Fibroblast of peridontal ligament (primary cell): ENCODE measurements at regions not wholly inside any gene's neighbourhood (a gene's known extent, or its start where the extent isn't known, plus 50 kb on each side); places are given as distances from the start of the nearest gene placed in this dataset.

ENCODE experiments used
- DNase-seq: peaks from one replicate; pipeline ENCODE4 v3.0.0-alpha.2; 2010; ENCODE audit errors: extremely low read depth

DNA sequence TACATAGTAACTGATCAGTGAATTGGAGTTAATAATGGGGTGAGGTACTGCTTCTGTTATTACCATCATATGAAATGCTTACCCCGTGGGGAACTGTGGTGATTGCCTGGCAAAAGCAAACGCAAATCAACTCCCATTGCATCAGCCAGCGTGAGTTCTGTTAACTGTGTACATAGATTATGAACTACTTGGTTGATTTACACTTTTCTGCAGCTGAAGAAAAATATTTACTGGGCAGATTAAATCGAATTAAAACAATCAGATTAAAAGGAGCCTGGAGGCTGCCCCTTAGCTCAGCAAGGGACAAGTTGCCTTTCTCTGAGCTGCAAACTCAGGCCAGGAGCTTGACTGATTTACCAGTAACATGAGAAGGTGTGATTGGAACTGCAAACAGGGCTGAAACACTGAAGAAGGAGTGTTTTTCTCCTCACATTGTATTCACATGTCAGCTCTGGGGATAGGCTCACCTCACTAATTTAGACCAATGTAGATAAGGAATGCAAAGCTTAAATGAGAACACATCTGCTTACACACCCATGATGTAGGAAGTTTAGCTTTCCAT, 220.1 kb downstream of the OSR1 start:
- DNase-seq: no peak

DNA sequence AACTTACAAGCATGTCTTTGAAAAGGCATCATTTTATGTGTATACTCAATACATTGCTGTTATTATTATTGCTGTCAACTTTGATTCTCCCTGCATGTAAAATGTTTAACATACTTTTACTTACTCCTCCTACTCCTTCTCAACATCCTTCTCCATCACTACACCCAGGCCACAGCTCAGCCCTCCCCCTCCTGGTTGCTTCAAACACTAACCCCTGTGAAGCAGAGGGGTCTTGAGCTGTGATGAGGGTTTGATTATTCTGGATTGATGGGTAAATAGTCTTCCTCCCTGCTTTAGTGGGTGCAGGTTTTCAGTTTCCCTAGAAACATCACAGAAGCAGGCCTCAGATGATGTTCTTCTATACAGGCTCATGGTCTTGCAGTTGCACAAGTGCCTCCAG, 221.0 kb downstream of the OSR1 start:
- no peak for DNase-seq

GRCh38 chr2:19132967-19133366, 225.5 kb downstream of the OSR1 start:
- no peak for DNase-seq

DNA sequence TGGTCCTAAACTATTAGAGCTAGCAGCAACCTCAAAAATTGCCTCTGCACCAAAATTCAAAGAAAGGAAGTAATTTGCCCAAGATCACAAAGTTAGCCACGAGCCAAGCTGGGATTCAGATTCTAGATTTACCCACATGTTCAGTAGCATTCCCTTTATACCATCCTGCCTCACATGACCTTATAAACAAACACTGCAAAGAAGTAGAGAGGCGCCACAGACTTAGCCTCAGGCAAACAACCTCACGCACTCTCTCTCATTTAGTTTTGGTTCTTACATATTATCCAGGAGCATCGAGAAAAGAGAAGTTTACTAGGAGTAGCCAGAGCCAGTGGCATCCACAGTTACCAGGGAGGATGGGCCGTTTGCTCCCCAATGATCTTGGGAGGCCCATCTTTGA, 226.6 kb downstream of the OSR1 start:
- DNase-seq: no peak

GRCh38 chr2:19128148-19128547, 230.3 kb downstream of the OSR1 start:
- no peak for DNase-seq

DNA sequence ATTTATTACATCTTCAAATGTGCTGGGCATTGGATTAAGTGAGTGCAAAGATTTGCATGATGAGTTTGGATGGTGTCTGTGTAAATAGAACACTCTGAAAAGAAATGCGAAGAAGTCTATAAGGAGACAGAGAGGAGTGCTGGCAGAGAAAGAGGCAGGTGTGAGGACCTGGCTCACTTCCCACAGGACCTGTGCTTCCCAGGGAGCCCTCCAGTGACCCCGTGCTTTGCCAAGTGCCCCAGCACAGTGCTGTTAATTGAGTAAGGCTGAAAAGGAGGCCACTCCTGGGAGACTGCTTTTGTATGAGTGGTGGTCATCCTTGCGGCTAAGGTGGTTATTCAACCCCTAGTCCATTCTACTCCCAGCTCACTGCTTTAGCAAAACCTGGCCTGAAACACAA, 230.8 kb downstream of the OSR1 start:
- DNase-seq: no peak

DNA sequence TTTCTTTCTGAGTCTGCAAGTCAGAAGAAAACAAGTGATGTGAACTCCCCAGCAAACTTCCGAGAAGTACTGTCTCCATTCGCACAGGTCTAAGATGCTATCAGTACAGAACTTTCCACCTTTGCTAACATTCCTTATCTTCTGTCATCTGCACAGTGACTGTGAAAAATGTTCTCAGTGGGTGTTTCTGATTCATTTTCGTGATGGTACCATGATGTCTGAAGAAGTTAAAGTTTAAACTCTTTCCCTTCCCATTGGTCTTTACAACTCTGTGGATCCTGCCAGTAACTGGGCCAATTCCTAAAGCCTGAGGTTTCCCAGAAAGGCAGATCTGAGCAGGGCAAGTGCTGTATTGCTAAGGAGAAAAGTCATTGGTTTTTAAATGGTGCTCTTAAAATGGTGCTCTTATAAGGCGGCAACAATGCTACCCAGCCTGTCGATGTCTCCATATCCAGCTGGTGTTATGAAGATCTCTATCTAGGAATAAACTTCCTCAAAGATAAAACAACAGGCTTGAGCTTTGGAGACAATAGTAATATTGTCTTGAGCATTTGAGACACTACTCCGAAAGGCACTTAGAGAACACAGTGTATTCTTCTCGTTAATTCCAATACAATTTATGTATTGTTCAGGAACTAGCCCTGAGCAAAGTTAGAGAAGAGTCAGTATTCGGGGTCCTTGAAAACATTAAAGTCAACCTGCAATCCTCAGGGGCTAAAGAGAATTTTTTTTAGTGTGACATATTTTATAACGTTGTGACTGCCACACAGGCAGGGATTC, 232.3 kb downstream of the OSR1 start:
- no peak for DNase-seq

DNA sequence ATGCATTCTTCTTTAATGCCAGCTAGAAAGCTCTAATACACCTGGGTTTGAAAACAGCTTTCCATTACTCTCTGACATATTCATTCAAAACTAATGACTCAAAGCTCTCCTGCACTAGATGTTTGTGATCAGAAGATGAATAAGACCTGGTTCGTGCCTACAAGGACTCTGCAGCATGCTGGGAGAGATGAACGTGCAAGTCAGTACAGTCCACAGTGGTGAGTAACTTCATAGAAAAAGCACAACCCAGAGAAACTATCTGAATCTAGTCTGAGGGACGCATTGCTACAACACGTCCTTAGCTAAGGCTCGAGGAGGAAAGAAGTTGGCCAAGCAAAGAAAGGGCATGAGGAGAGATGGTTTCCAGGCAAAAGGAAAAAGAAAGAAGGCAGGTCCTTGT, 234.3 kb downstream of the OSR1 start:
- peak; percentile 77 for DNase-seq

DNA sequence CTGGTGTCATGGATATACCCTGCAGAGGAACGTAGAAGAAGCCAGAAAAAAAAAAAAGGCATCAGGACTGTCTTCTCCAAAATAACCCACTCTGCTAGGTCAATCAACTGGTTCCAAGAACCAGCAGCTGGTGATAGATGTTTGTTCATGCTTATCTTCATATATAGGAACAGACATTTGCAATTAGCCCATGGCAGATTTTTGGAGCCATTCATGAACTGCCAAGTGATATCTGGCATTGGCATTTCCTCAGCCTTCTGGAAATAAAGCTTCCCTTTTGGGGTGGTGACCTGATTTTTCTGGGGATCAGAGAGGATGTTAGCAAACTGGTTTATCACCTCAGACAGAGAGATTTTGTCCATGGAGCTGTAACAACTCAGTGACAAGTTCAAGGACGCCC, 234.9 kb downstream of the OSR1 start:
- DNase-seq: no peak

- DNase-seq: no peak
These were observed 236.2 kb downstream of the OSR1 start for GRCh38 chr2:19122220-19122619.

- peak; percentile 73 for DNase-seq
These were observed 237.3 kb downstream of the OSR1 start for GRCh38 chr2:19120941-19121750.

- DNase-seq: no peak
These were observed 238.2 kb downstream of the OSR1 start for GRCh38 chr2:19120181-19120580.

- no peak for DNase-seq
These were observed 239.0 kb downstream of the OSR1 start for GRCh38 chr2:19119326-19120001.

- DNase-seq: no peak
These were observed 241.5 kb downstream of the OSR1 start for GRCh38 chr2:19116918-19117317.

- DNase-seq: peak; percentile 56
These were observed 243.6 kb downstream of the OSR1 start for GRCh38 chr2:19114754-19115231.

- peak; percentile 35 for DNase-seq
These were observed 244.3 kb downstream of the OSR1 start for GRCh38 chr2:19114126-19114525.

DNA sequence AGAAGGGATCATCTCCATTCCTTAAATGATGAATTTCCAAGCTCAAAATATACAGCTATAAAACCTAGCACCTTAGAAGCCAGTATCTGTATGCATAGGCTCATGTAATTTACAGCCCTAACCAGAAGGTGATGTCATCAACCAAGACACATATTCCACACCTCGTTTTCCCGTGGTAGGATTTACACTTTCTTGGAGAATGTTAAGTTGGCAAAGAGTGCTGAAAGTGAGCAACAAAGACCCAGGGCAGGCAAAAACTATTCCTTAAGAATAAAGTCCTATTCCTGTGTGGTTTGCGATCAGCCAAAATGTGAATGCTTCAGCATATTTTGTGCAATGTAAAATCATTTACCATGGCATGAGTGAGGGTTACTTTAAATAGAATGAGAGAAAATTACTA, 247.1 kb downstream of the OSR1 start:
- DNase-seq: no peak

- no peak for DNase-seq
These were observed 248.9 kb downstream of the OSR1 start for GRCh38 chr2:19109518-19109917.

DNA sequence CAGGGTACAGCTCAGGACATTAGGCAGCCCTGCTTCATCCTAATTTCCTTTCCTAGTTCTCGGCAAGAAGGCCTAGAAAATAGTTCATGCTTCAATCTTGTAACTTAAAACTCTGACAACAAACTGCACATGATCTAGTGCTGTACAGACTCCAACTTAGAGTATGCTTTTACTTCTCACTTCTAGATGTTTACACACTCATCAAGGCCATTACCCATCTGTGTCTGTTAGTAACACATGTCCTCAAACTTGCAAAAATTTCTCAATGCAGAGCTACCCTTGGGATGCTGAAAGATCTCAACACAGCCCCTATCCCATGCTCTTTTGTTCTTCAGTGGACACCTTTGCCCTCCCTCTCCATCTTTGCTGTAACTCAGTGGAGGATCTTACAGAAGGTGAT, 252.0 kb downstream of the OSR1 start:
- DNase-seq: no peak

DNA sequence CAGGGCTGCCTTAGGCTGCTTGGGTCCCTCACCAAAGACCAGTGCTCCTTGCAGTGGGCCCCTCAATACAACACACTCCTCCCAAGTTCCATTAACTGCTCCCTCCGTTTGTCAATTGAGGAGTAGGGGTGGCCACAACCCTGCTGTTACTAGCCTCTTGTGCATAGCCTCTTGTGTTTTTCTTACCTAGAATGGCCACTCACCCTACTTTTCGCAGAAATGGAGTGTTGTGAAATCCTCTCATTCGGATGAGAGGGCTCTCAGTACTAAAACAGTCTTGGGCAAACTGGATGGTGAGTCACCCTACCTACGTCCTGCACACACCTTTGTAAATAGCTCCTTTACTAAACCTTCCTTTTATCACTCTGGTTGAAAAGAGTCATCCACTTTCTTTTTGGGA, 253.9 kb downstream of the OSR1 start:
- DNase-seq: no peak

DNA sequence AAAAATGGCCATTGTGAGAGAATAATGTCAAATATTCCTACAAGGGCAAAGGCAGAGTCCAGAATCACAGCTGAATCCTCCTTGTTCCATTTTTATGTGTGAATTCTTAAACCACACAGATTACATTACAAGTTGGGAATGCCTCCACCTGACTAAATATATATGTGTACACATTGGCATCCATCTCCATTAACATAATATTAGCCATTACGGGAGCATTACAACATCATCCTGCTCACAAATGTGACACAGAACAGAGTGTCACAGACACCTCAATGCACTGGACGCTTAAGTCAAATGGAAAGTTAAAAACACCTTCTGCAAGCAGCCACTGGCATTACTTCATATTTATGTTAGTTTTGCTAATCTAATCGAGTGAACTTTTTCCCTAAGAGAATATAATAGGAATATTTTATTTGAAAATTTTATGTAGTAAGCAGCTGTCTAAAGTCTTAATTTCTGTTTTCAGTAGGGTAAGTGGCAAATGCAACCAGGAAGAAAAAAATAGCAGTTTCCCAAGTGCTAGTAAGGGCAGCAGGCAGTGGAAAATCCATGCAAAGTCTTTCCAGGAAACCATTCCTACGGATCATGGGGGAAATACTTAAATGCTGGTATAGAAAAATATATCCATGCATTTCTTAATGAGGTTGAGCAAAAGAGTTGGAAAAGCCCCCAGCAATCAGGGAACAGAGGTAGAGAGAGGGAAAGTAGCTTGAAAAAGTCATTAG, 255.6 kb downstream of the OSR1 start:
- DNase-seq: no peak

DNA sequence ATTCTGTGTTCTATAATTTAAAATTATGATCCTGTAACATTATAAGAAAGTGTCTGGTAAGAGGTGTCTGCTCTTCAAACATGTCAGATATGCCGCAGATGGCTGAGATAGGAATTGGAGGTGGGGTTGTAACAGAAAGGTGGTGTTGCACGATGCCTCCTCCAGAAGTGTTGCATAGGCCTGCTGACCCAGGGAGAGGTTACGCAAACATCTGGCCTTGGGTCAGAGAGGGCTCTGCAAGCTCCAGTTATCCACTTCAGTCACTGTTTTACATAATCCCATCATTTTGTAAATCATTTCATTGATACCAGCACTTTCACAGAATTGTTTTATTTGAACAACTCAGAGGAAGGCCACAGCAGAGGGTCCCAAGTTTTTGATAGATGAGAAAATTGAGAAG, 256.5 kb downstream of the OSR1 start:
- DNase-seq: no peak
